WTC11 (cell line): ENCODE measurements at regions not wholly inside any gene's neighbourhood (a gene's known extent, or its start where the extent isn't known, plus 50 kb on each side); places are given as distances from the start of the nearest gene placed in this dataset.
A peak's percentile ranks its signal among the peaks of the same experiment; 100 is the strongest.

Source experiments
- ATAC-seq: fragments of 200-7000 bp; cut with Tn5 transposase; 2 replicates; pipeline ENCODE4 v1.10.0; 2021; ENCODE audit warnings: mild to moderate bottlenecking, moderate library complexity
- CTCF ChIA-PET: fragments of 300-600 bp; sonication (Branson Sonifier 250); formaldehyde crosslinking; loops from one replicate; lab custom pipeline; 2021; ENCODE audit warnings: antibody characterized with exemption; lab: Charles Lee
- POLR2A ChIA-PET: fragments of 350-600 bp; sonication (Branson Sonifier 250); formaldehyde crosslinking; loops from one replicate; lab custom pipeline; 2021; ENCODE audit warnings: antibody characterized with exemption; lab: Charles Lee
- DNase-seq: peaks from one replicate; pipeline ENCODE4 v3.0.0; 2021; ENCODE audit warnings: low spot score
- H3K27ac Mint-ChIP-seq: 2 replicates; pipeline ENCODE4 v1.8.0; 2021; ENCODE audit warnings: mixed read lengths
- H3K27me3 Mint-ChIP-seq: 2 replicates; pipeline ENCODE4 v1.8.0; 2021; ENCODE audit warnings: low read depth, mild to moderate bottlenecking, moderate library complexity, mixed read lengths
- H3K36me3 Mint-ChIP-seq: 2 replicates; pipeline ENCODE4 v1.8.0; 2021; ENCODE audit warnings: mixed read lengths
- H3K4me1 Mint-ChIP-seq: 2 replicates; pipeline ENCODE4 v1.8.0; 2022; ENCODE audit warnings: mixed read lengths
- H3K4me3 Mint-ChIP-seq: 2 replicates; pipeline ENCODE4 v1.8.0; 2021; ENCODE audit warnings: mild to moderate bottlenecking, moderate library complexity, mixed read lengths
- H3K9me3 Mint-ChIP-seq: 2 replicates; pipeline ENCODE4 v1.8.0; 2021; ENCODE audit warnings: mixed read lengths
- ETV6 ChIP-seq: sonication (generic); formaldehyde crosslinking; IDR thresholded peaks from 2 replicates; pipeline ENCODE4 v1.8.1; 2022; ENCODE audit warnings: mild to moderate bottlenecking, missing genetic modification reagents
- GABPB1 ChIP-seq: sonication (generic); formaldehyde crosslinking; IDR thresholded peaks from 2 replicates; pipeline ENCODE4 v1.8.1; 2023; ENCODE audit warnings: mild to moderate bottlenecking, missing genetic modification reagents
- GTF2I ChIP-seq: fragments of 250-450 bp; sonication (Bioruptor Pico); conservative IDR thresholded peaks from 2 replicates; pipeline ENCODE4 v1.4.0; 2021; ENCODE audit warnings: mild to moderate bottlenecking
- KAT7 ChIP-seq: sonication (generic); formaldehyde crosslinking; IDR thresholded peaks from 2 replicates; pipeline ENCODE4 v1.8.1; 2023; ENCODE audit warnings: missing genetic modification reagents, mild to moderate bottlenecking, borderline replicate concordance
- SMAD3 ChIP-seq: sonication (generic); formaldehyde crosslinking; IDR thresholded peaks from 2 replicates; pipeline ENCODE4 v1.8.0; 2022; ENCODE audit warnings: missing genetic modification reagents, mild to moderate bottlenecking, borderline replicate concordance
- ZNF121 ChIP-seq: sonication (generic); formaldehyde crosslinking; IDR thresholded peaks from 2 replicates; pipeline ENCODE4 v1.8.0; 2023; ENCODE audit warnings: missing genetic modification reagents
- ZNF138 ChIP-seq: sonication (generic); formaldehyde crosslinking; conservative IDR thresholded peaks from 2 replicates; pipeline ENCODE4 v1.8.1; 2022; ENCODE audit warnings: mild to moderate bottlenecking, moderate library complexity, missing genetic modification reagents
- ZNF219 ChIP-seq: sonication (generic); formaldehyde crosslinking; IDR thresholded peaks from 2 replicates; pipeline ENCODE4 v1.8.0; 2023; ENCODE audit warnings: missing genetic modification reagents, mild to moderate bottlenecking, borderline replicate concordance
- ZNF423 ChIP-seq: fragments of 250-450 bp; sonication (Bioruptor Pico); IDR thresholded peaks from 2 replicates; pipeline ENCODE4 v2.1.2; 2022; ENCODE audit warnings: mild to moderate bottlenecking, moderate library complexity
- ZNF671 ChIP-seq: fragments of 250-450 bp; sonication (Bioruptor Pico); IDR thresholded peaks from 2 replicates; pipeline ENCODE4 v1.8.0; 2021; ENCODE audit warnings: mild to moderate bottlenecking
- TF ChIP-seq, protein P1 (sequence below): fragments of 250-450 bp; sonication (Bioruptor Pico); IDR thresholded peaks from 2 replicates; pipeline ENCODE4 v1.9.0; 2021; ENCODE audit warnings: moderate library complexity, mild to moderate bottlenecking, inconsistent platforms, borderline replicate concordance
- TF ChIP-seq, protein P2 (sequence below): sonication (generic); formaldehyde crosslinking; IDR thresholded peaks from 2 replicates; pipeline ENCODE4 v1.8.1; 2022; ENCODE audit warnings: low read depth, missing genetic modification reagents, borderline replicate concordance
- TF ChIP-seq, protein P3 (sequence below): fragments of 250-450 bp; sonication (Bioruptor Pico); IDR thresholded peaks from 2 replicates; pipeline ENCODE4 v2.1.2; 2022; ENCODE audit warnings: mild to moderate bottlenecking, moderate library complexity
- TF ChIP-seq, protein P4 (sequence below): sonication (generic); formaldehyde crosslinking; IDR thresholded peaks from 2 replicates; pipeline ENCODE4 v1.8.0; 2022; ENCODE audit warnings: mild to moderate bottlenecking, missing genetic modification reagents
- TF ChIP-seq, protein P5 (sequence below): sonication (generic); formaldehyde crosslinking; IDR thresholded peaks from 2 replicates; pipeline ENCODE4 v1.8.0; 2022; ENCODE audit warnings: mild to moderate bottlenecking, missing genetic modification reagents
- TF ChIP-seq, protein P6 (sequence below): sonication (generic); formaldehyde crosslinking; IDR thresholded peaks from 2 replicates; pipeline ENCODE4 v1.8.0; 2022; ENCODE audit warnings: missing genetic modification reagents
- TF ChIP-seq, protein P7 (sequence below): sonication (generic); formaldehyde crosslinking; IDR thresholded peaks from 2 replicates; pipeline ENCODE4 v1.8.0; 2023; ENCODE audit warnings: missing genetic modification reagents, mild to moderate bottlenecking, borderline replicate concordance

DNA sequence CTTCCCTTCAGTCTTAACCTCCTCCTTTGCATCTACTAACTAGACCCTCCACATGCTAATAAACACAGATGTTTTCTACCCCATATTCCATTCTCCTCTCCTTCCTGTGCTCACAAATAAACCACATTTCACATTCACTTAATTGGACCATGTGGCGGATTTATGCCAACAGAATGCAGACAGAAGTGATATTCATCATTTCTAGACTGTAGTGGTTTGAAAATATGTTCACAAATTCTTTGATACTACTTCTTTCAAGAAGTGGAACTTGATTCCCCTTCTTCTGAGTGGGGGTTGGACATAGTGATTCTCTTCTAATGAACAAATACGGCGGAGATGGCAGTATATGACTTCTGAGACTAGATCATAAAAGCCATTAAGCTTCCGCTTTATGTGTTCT lies 73.5 kb upstream of the SPTBN1 start (continued):
- TF ChIP-seq, protein P1, sequence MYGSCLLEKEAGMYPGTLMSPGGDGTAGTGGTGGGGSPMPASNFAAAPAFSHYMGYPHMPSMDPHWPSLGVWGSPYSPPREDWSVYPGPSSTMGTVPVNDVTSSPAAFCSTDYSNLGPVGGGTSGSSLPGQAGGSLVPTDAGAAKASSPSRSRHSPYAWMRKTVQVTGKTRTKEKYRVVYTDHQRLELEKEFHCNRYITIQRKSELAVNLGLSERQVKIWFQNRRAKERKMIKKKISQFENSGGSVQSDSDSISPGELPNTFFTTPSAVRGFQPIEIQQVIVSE (CRISPR knock-in tag): no peak
- TF ChIP-seq ZNF671: no peak
- TF ChIP-seq, all 79 proteins: peak for 0

DNA sequence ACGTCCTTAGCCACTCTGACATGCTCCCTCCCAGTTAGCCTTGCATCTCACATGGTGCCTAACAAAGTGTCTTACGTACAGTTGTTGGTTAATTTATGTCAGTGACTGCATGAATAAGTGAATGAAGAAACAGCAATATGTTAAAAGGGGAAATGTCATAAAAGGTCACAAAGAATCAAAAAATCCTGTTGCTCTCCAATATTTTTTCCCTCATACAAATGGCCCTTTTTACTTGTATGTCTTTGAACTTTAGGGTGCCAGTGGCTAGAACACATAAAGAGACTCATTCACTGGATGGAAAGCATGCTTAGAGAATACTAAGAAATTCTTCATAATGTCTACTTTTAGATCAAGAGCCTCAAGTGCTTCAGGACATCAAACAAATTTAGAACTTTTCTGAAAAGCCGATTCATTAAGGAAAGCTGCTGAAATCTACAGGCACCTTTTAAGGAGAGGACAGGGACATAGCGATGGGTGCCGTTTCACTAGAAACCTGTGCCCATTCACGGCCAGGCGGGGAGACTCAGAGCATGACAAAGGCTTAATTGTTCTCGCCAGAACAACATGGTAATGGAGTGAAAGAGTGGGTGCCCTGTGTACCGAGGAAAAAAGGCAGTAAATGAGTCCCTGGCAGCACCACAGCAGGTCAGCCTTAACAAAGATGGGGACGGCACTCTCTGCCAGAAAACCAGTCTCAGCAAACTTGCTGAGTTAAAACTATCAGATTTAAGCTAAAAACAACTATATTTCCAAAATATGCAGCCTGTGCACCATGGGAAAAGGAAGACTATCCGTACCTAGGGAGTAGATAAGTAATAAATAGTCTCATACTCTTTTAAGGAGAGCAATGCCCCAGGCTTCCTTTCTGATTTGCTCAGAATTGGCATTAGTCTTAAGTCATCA lies 71.6 kb upstream of the SPTBN1 start:
- Mint-ChIP-seq H3K27me3 (no peaks in the 10 kb centered on the region; the same call in 1 of the 2 replicates), H3K9me3 (no peaks in the 10 kb centered on the region), H3K4me3 (no peak overlapping the region), H3K4me1 (peaks cover 23% of the 10 kb centered on the region), H3K36me3 (no peaks in the 10 kb centered on the region), H3K27ac (peak overlapping the region; percentile 16)
- ATAC-seq (peak; percentile 90), DNase-seq (peak; percentile 21)
- ChIA-PET POLR2A (no interaction called here), CTCF (no interaction called here)
- TF ChIP-seq ZNF423: peak; percentile 27; the same call in 1 of the 2 replicates
- TF ChIP-seq, protein P2, sequence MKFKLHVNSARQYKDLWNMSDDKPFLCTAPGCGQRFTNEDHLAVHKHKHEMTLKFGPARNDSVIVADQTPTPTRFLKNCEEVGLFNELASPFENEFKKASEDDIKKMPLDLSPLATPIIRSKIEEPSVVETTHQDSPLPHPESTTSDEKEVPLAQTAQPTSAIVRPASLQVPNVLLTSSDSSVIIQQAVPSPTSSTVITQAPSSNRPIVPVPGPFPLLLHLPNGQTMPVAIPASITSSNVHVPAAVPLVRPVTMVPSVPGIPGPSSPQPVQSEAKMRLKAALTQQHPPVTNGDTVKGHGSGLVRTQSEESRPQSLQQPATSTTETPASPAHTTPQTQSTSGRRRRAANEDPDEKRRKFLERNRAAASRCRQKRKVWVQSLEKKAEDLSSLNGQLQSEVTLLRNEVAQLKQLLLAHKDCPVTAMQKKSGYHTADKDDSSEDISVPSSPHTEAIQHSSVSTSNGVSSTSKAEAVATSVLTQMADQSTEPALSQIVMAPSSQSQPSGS (CRISPR knock-in tag): no peak

DNA sequence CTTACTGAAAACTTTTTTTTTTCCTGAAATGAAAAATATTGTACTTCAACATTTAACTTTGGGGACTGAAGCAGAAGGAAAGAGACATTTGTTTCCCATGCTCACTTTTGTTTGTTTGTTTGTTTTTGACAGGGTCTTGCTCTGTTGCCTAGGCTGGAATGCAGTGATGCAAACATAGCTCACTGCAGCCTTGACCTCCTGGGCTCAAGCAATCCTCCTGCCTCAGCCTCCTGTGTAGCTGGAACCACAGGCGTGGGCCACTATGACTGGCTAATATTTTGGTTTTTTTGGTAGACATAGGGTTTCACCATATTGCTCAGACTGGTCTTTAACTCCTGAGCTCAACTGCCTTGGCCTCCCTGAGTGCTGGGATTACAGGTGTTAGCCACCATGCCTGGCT lies 70.9 kb upstream of the SPTBN1 start:
- POLR2A ChIA-PET: no interaction called here
- CTCF ChIA-PET: no interaction called here
- Mint-ChIP-seq H3K27ac (no peak overlapping the region), H3K27me3 (no peaks in the 10 kb centered on the region; the same call in 1 of the 2 replicates), H3K4me3 (no peak overlapping the region), H3K36me3 (no peaks in the 10 kb centered on the region), H3K4me1 (peaks cover 21% of the 10 kb centered on the region), H3K9me3 (no peaks in the 10 kb centered on the region)
- DNase-seq (no peak), ATAC-seq (no peak)
- TF ChIP-seq ZNF138 (CRISPR knock-in tag) (no peak), SMAD3 (no peak), KAT7 (no peak), ETV6 (CRISPR knock-in tag) (no peak), GABPB1 (CRISPR knock-in tag) (peak; percentile 45), ZNF219 (CRISPR knock-in tag) (no peak), GTF2I (peak; percentile 77), ZNF121 (CRISPR knock-in tag) (no peak)
- TF ChIP-seq, protein P3, sequence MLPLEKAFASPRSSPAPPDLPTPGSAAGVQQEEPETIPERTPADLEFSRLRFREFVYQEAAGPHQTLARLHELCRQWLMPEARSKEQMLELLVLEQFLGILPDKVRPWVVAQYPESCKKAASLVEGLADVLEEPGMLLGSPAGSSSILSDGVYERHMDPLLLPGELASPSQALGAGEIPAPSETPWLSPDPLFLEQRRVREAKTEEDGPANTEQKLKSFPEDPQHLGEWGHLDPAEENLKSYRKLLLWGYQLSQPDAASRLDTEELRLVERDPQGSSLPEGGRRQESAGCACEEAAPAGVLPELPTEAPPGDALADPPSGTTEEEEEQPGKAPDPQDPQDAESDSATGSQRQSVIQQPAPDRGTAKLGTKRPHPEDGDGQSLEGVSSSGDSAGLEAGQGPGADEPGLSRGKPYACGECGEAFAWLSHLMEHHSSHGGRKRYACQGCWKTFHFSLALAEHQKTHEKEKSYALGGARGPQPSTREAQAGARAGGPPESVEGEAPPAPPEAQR (CRISPR knock-in tag): no peak
- TF ChIP-seq, protein P4, sequence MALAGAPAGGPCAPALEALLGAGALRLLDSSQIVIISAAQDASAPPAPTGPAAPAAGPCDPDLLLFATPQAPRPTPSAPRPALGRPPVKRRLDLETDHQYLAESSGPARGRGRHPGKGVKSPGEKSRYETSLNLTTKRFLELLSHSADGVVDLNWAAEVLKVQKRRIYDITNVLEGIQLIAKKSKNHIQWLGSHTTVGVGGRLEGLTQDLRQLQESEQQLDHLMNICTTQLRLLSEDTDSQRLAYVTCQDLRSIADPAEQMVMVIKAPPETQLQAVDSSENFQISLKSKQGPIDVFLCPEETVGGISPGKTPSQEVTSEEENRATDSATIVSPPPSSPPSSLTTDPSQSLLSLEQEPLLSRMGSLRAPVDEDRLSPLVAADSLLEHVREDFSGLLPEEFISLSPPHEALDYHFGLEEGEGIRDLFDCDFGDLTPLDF (CRISPR knock-in tag): no peak
- TF ChIP-seq, protein P5, sequence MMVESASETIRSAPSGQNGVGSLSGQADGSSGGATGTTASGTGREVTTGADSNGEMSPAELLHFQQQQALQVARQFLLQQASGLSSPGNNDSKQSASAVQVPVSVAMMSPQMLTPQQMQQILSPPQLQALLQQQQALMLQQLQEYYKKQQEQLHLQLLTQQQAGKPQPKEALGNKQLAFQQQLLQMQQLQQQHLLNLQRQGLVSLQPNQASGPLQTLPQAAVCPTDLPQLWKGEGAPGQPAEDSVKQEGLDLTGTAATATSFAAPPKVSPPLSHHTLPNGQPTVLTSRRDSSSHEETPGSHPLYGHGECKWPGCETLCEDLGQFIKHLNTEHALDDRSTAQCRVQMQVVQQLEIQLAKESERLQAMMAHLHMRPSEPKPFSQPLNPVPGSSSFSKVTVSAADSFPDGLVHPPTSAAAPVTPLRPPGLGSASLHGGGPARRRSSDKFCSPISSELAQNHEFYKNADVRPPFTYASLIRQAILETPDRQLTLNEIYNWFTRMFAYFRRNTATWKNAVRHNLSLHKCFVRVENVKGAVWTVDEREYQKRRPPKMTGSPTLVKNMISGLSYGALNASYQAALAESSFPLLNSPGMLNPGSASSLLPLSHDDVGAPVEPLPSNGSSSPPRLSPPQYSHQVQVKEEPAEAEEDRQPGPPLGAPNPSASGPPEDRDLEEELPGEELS (CRISPR knock-in tag): no peak
- TF ChIP-seq, protein P6, sequence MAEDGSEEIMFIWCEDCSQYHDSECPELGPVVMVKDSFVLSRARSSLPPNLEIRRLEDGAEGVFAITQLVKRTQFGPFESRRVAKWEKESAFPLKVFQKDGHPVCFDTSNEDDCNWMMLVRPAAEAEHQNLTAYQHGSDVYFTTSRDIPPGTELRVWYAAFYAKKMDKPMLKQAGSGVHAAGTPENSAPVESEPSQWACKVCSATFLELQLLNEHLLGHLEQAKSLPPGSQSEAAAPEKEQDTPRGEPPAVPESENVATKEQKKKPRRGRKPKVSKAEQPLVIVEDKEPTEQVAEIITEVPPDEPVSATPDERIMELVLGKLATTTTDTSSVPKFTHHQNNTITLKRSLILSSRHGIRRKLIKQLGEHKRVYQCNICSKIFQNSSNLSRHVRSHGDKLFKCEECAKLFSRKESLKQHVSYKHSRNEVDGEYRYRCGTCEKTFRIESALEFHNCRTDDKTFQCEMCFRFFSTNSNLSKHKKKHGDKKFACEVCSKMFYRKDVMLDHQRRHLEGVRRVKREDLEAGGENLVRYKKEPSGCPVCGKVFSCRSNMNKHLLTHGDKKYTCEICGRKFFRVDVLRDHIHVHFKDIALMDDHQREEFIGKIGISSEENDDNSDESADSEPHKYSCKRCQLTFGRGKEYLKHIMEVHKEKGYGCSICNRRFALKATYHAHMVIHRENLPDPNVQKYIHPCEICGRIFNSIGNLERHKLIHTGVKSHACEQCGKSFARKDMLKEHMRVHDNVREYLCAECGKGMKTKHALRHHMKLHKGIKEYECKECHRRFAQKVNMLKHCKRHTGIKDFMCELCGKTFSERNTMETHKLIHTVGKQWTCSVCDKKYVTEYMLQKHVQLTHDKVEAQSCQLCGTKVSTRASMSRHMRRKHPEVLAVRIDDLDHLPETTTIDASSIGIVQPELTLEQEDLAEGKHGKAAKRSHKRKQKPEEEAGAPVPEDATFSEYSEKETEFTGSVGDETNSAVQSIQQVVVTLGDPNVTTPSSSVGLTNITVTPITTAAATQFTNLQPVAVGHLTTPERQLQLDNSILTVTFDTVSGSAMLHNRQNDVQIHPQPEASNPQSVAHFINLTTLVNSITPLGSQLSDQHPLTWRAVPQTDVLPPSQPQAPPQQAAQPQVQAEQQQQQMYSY (CRISPR knock-in tag): no peak
- TF ChIP-seq, protein P7, sequence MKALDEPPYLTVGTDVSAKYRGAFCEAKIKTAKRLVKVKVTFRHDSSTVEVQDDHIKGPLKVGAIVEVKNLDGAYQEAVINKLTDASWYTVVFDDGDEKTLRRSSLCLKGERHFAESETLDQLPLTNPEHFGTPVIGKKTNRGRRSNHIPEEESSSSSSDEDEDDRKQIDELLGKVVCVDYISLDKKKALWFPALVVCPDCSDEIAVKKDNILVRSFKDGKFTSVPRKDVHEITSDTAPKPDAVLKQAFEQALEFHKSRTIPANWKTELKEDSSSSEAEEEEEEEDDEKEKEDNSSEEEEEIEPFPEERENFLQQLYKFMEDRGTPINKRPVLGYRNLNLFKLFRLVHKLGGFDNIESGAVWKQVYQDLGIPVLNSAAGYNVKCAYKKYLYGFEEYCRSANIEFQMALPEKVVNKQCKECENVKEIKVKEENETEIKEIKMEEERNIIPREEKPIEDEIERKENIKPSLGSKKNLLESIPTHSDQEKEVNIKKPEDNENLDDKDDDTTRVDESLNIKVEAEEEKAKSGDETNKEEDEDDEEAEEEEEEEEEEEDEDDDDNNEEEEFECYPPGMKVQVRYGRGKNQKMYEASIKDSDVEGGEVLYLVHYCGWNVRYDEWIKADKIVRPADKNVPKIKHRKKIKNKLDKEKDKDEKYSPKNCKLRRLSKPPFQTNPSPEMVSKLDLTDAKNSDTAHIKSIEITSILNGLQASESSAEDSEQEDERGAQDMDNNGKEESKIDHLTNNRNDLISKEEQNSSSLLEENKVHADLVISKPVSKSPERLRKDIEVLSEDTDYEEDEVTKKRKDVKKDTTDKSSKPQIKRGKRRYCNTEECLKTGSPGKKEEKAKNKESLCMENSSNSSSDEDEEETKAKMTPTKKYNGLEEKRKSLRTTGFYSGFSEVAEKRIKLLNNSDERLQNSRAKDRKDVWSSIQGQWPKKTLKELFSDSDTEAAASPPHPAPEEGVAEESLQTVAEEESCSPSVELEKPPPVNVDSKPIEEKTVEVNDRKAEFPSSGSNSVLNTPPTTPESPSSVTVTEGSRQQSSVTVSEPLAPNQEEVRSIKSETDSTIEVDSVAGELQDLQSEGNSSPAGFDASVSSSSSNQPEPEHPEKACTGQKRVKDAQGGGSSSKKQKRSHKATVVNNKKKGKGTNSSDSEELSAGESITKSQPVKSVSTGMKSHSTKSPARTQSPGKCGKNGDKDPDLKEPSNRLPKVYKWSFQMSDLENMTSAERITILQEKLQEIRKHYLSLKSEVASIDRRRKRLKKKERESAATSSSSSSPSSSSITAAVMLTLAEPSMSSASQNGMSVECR (CRISPR knock-in tag): no peak
